ENCODE measurements at regions not wholly inside any gene's neighbourhood (a gene's known extent, or its start where the extent isn't known, plus 50 kb on each side); places are given as distances from the start of the nearest gene placed in this dataset.

GRCh38 chrX:140177821-140178220, 212.5 kb upstream of the CXorf66 start:
- FAIRE-seq = no peak
- DNase-seq (ENCODE audit: low read depth in 1 of 2, low spot score in 1 of 2) = no peak
- no peak overlapping the region for H3K27ac ChIP-seq
- POLR2A ChIA-PET = no interaction called here
- H3K4me2 ChIP-seq = no peak overlapping the region
- no peak for ATAC-seq
- no peaks in the 10 kb centered on the region for H3K9me3 ChIP-seq
- TF ChIP-seq HOXB13 (CRISPR knock-in tag; IDR thresholded peaks at IDR 0.05; ENCODE audit: low read depth) (no peak), E2F6 (IDR thresholded peaks at IDR 0.05; ENCODE audit: borderline replicate concordance, low read depth) (no peak), KDM5A (IDR thresholded peaks at IDR 0.05) (no peak), POLR2A (IDR thresholded peaks at IDR 0.05; ENCODE audit: low read length) (no peak), NFE2L2 (conservative IDR thresholded peaks at IDR 0.05; ENCODE audit: low read length) (no peak), ELK1 (IDR thresholded peaks at IDR 0.05; ENCODE audit: low read depth, low read length) (no peak), NPAS2 (CRISPR knock-in tag; IDR thresholded peaks at IDR 0.05; ENCODE audit: borderline replicate concordance) (no peak), REST (IDR thresholded peaks at IDR 0.05) (no peak), POLR2AphosphoS2 (conservative IDR thresholded peaks at IDR 0.05; ENCODE audit: low read length) (no peak), CHD2 (IDR thresholded peaks at IDR 0.05; ENCODE audit: low read length, partially characterized antibody) (no peak), HOXB5 (CRISPR knock-in tag; IDR thresholded peaks at IDR 0.05) (no peak), RNF2 (IDR thresholded peaks at IDR 0.05; ENCODE audit: borderline replicate concordance, low read depth) (no peak), BHLHE40 (IDR thresholded peaks at IDR 0.05; ENCODE audit: low read depth, low read length) (no peak)
- H3K4me1 ChIP-seq = no peaks in the 10 kb centered on the region
- CTCF ChIA-PET = no interaction called here
- WGBS (ENCODE audit: missing lambda C conversion rate) = 0% methylated on average over 3 of the region's 3 CpGs
- no peak overlapping the region for H3K4me3 ChIP-seq

- no peak overlapping the region for H3K4me2 ChIP-seq
- 50% methylated on average over 2 of the region's 2 CpGs for WGBS (ENCODE audit: missing lambda C conversion rate)
- H3K4me3 ChIP-seq = no peak overlapping the region
- CTCF ChIA-PET = no interaction called here
- POLR2A ChIA-PET = no interaction called here
- no peak for FAIRE-seq
- ATAC-seq = no peak
- H3K4me1 ChIP-seq = no peaks in the 10 kb centered on the region
- DNase-seq (ENCODE audit: low read depth in 1 of 2, low spot score in 1 of 2) = no peak
- TF ChIP-seq TFCP2L1 (CRISPR knock-in tag; IDR thresholded peaks at IDR 0.05) = no peak
- TF ChIP-seq NFE2L2 (conservative IDR thresholded peaks at IDR 0.05; ENCODE audit: low read length) = no peak
- no peak for TF ChIP-seq MAZ (IDR thresholded peaks at IDR 0.05; ENCODE audit: borderline replicate concordance, low read depth, low read length)
- TF ChIP-seq PHF8 (IDR thresholded peaks at IDR 0.05; ENCODE audit: borderline replicate concordance, low read depth) = no peak
- TF ChIP-seq BCL3 (IDR thresholded peaks at IDR 0.05) = no peak
- no peak for TF ChIP-seq KDM1A (IDR thresholded peaks at IDR 0.05; ENCODE audit: low read depth)
- TF ChIP-seq RNF2 (IDR thresholded peaks at IDR 0.05; ENCODE audit: borderline replicate concordance, low read depth) = no peak
- TF ChIP-seq HES2 (IDR thresholded peaks at IDR 0.05) = no peak
- TF ChIP-seq NR3C1 (IDR thresholded peaks at IDR 0.05) = no peak
- TF ChIP-seq HMGXB4 (CRISPR knock-in tag; IDR thresholded peaks at IDR 0.05; ENCODE audit: borderline replicate concordance) = no peak
- H3K27ac ChIP-seq = no peak overlapping the region
- H3K9me3 ChIP-seq = no peaks in the 10 kb centered on the region
Observed at GRCh38 chrX:140172401-140172800, 207.1 kb upstream of the CXorf66 start.

All from A549 (cell line).